Nephron (organoid): ENCODE measurements at regions not wholly inside any gene's neighbourhood (a gene's known extent, or its start where the extent isn't known, plus 50 kb on each side); places are given as distances from the start of the nearest gene placed in this dataset.

Experiments used
- H3K27ac Mint-ChIP-seq, 3 experiments: 2 replicates each; pipeline ENCODE4 v1.8.0; 2020; ENCODE audit warnings: mixed read lengths in 3 of 3, mild to moderate bottlenecking in 2 of 3, moderate library complexity in 1 of 3
- H3K27me3 Mint-ChIP-seq: 2 replicates; pipeline ENCODE4 v1.8.0; 2021; ENCODE audit warnings: low read depth, mild to moderate bottlenecking, moderate library complexity, mixed read lengths
- H3K36me3 Mint-ChIP-seq: 2 replicates; pipeline ENCODE4 v1.8.0; 2020; ENCODE audit warnings: low read depth, mixed read lengths
- H3K4me1 Mint-ChIP-seq: 2 replicates; pipeline ENCODE4 v1.8.0; 2020; ENCODE audit warnings: mixed read lengths
- H3K4me3 Mint-ChIP-seq, 3 experiments: 2 replicates each; pipeline ENCODE4 v1.8.0; 2020; ENCODE audit warnings: mild to moderate bottlenecking in 3 of 3, mixed read lengths in 3 of 3, moderate library complexity in 2 of 3
- H3K9me3 Mint-ChIP-seq: 2 replicates; pipeline ENCODE4 v1.8.0; 2020; ENCODE audit warnings: mixed read lengths
- CTCF ChIP-seq, 3 experiments: fragments of 200-600 bp; sonication (generic); IDR thresholded peaks; one replicate each; pipeline ENCODE4 v1.5.0; 2021; ENCODE audit warnings: antibody characterized with exemption in 3 of 3; ENCODE audit not compliant: unreplicated experiment in 3 of 3

GRCh38 chr3:153901991-153902390 is 219.2 kb upstream of the ARHGEF26 start:
- no peaks in the 10 kb centered on the region for H3K27me3 Mint-ChIP-seq
- peak overlapping the region in 2 of 3 experiments; percentile 21 to 36 for H3K27ac Mint-ChIP-seq
- no peaks in the 10 kb centered on the region for H3K36me3 Mint-ChIP-seq
- TF ChIP-seq CTCF (IDR thresholded peaks at IDR 0.05; ENCODE audit: unreplicated experiment in 3 of 3), result no peak
- H3K4me3 Mint-ChIP-seq, result no peak overlapping the region
- no peaks in the 10 kb centered on the region for H3K9me3 Mint-ChIP-seq
- no peaks in the 10 kb centered on the region for H3K4me1 Mint-ChIP-seq

GRCh38 chr3:153903430-153903829 is 217.8 kb upstream of the ARHGEF26 start:
- Mint-ChIP-seq H3K27ac (no peak overlapping the region), H3K9me3 (no peaks in the 10 kb centered on the region), H3K27me3 (no peaks in the 10 kb centered on the region), H3K36me3 (no peaks in the 10 kb centered on the region), H3K4me3 (no peak overlapping the region), H3K4me1 (no peaks in the 10 kb centered on the region)
- TF ChIP-seq CTCF (IDR thresholded peaks at IDR 0.05; ENCODE audit: unreplicated experiment in 3 of 3), result no peak

- H3K36me3 Mint-ChIP-seq, result no peaks in the 10 kb centered on the region
- no peaks in the 10 kb centered on the region for H3K27me3 Mint-ChIP-seq
- no peak overlapping the region for H3K27ac Mint-ChIP-seq
- TF ChIP-seq CTCF (IDR thresholded peaks at IDR 0.05; ENCODE audit: unreplicated experiment in 3 of 3), result no peak
- H3K9me3 Mint-ChIP-seq, result no peaks in the 10 kb centered on the region
- H3K4me3 Mint-ChIP-seq, result no peak overlapping the region
- H3K4me1 Mint-ChIP-seq, result peaks cover 18% of the 10 kb centered on the region
These were observed 214.8 kb upstream of the ARHGEF26 start for GRCh38 chr3:153906366-153906765.

GRCh38 chr3:153910387-153910786 is 210.8 kb upstream of the ARHGEF26 start:
- Mint-ChIP-seq H3K9me3 (no peaks in the 10 kb centered on the region), H3K27ac (peak overlapping the region; percentile 49 to 66 (median 64)), H3K27me3 (no peaks in the 10 kb centered on the region), H3K4me1 (peaks cover 23% of the 10 kb centered on the region), H3K36me3 (no peaks in the 10 kb centered on the region), H3K4me3 (no peak overlapping the region)
- no peak for TF ChIP-seq CTCF (IDR thresholded peaks at IDR 0.05; ENCODE audit: unreplicated experiment in 3 of 3)

- TF ChIP-seq CTCF (IDR thresholded peaks at IDR 0.05; ENCODE audit: unreplicated experiment in 3 of 3), result no peak
- Mint-ChIP-seq H3K9me3 (no peaks in the 10 kb centered on the region), H3K36me3 (no peaks in the 10 kb centered on the region), H3K4me3 (no peak overlapping the region), H3K27ac (peak overlapping the region; percentile 1 to 4 (median 2)), H3K27me3 (no peaks in the 10 kb centered on the region), H3K4me1 (peaks cover 23% of the 10 kb centered on the region)
These were observed 210.1 kb upstream of the ARHGEF26 start for GRCh38 chr3:153911116-153911515.

GRCh38 chr3:153919773-153920172 is 201.4 kb upstream of the ARHGEF26 start:
- H3K9me3 Mint-ChIP-seq, result peaks cover 9% of the 10 kb centered on the region
- H3K36me3 Mint-ChIP-seq, result no peaks in the 10 kb centered on the region
- no peak overlapping the region for H3K4me3 Mint-ChIP-seq
- no peaks in the 10 kb centered on the region for H3K4me1 Mint-ChIP-seq
- H3K27ac Mint-ChIP-seq, result no peak overlapping the region
- no peaks in the 10 kb centered on the region for H3K27me3 Mint-ChIP-seq
- TF ChIP-seq CTCF (IDR thresholded peaks at IDR 0.05; ENCODE audit: unreplicated experiment in 3 of 3), result no peak
